Common myeloid progenitor, CD34-positive (primary cell): ENCODE measurements at regions not wholly inside any gene's neighbourhood (a gene's known extent, or its start where the extent isn't known, plus 50 kb on each side); places are given as distances from the start of the nearest gene placed in this dataset.

Experiments
- CTCF ChIA-PET: fragments of 350-600 bp; sonication (Branson Sonifier 250); formaldehyde crosslinking; loops from one replicate; lab custom pipeline; 2021; ENCODE audit warnings: antibody characterized with exemption; lab: Charles Lee
- POLR2A ChIA-PET: fragments of 350-600 bp; sonication (Branson Sonifier 250); formaldehyde crosslinking; loops from one replicate; lab custom pipeline; 2021; ENCODE audit warnings: antibody characterized with exemption; lab: Charles Lee
- DNase-seq, 3 donors: peaks; one replicate each; pipeline versions ENCODE4 v3.0.0 to v3.0.0-alpha.2; 2013
- H3K27ac ChIP-seq, 2 experiments: 1 replicate in 1 of 2; 2 replicates in 1 of 2; pipeline ENCODE4 v1.7.0; 2013; ENCODE audit warnings: inconsistent platforms in 2 of 2, low read length in 2 of 2, mild to moderate bottlenecking in 2 of 2, low read depth in 1 of 2, moderate library complexity in 1 of 2; ENCODE audit not compliant: severe bottlenecking in 2 of 2, insufficient read depth in 1 of 2, poor library complexity in 1 of 2
- H3K27me3 ChIP-seq, 5 experiments: replicated peaks in 2 of 5; 1 replicate in 3 of 5; 2 replicates in 2 of 5; pipeline versions ENCODE4 v1.6.1 to v1.7.0; 2013; ENCODE audit warnings: low read length in 4 of 5, mild to moderate bottlenecking in 2 of 5, moderate library complexity in 2 of 5, inconsistent platforms in 1 of 5; ENCODE audit not compliant: insufficient read depth in 5 of 5, control insufficient read depth in 4 of 5
- H3K36me3 ChIP-seq, 4 experiments: 1 replicate in 2 of 4; 2 replicates in 2 of 4; pipeline versions ENCODE4 v1.6.1 to v1.7.0; 2013; ENCODE audit warnings: low read length in 3 of 4, control low read depth in 1 of 4, mild to moderate bottlenecking in 1 of 4; ENCODE audit not compliant: control insufficient read depth in 4 of 4, insufficient read depth in 4 of 4
- H3K4me1 ChIP-seq, 4 experiments: 1 replicate in 3 of 4; 2 replicates in 1 of 4; pipeline versions ENCODE4 v1.6.1 to v1.7.1; 2013; ENCODE audit warnings: low read length in 3 of 4, mild to moderate bottlenecking in 3 of 4, control low read depth in 1 of 4, inconsistent platforms in 1 of 4, moderate library complexity in 1 of 4; ENCODE audit not compliant: control insufficient read depth in 4 of 4, insufficient read depth in 4 of 4; ENCODE audit errors: control extremely low read depth in 1 of 4
- H3K4me3 ChIP-seq, 7 experiments: 1 replicate in 4 of 7; 2 replicates in 3 of 7; pipeline versions ENCODE4 v1.5.1 to v1.7.0; 2013; ENCODE audit warnings: mild to moderate bottlenecking in 7 of 7, low read length in 6 of 7, moderate library complexity in 6 of 7, inconsistent platforms in 2 of 7, low read depth in 2 of 7, control low read depth in 1 of 7; ENCODE audit not compliant: insufficient read depth in 4 of 7, control insufficient read depth in 1 of 7; ENCODE audit errors: extremely low read depth in 1 of 7
- H3K9me3 ChIP-seq, 5 experiments: 1 replicate in 4 of 5; 2 replicates in 1 of 5; pipeline versions ENCODE4 v1.6.1 to v1.7.1; 2013; ENCODE audit warnings: low read length in 4 of 5, mild to moderate bottlenecking in 2 of 5, inconsistent platforms in 1 of 5, low read depth in 1 of 5, moderate library complexity in 1 of 5; ENCODE audit not compliant: control insufficient read depth in 4 of 5, insufficient read depth in 2 of 5; ENCODE audit errors: control extremely low read depth in 1 of 5
- WGBS: methylation state at CpG from one replicate; pipeline ENCODE4 v1.1.5; 2013; ENCODE audit not compliant: insufficient coverage; 5-methylcytosine and 5-hydroxymethylcytosine counted together

DNA sequence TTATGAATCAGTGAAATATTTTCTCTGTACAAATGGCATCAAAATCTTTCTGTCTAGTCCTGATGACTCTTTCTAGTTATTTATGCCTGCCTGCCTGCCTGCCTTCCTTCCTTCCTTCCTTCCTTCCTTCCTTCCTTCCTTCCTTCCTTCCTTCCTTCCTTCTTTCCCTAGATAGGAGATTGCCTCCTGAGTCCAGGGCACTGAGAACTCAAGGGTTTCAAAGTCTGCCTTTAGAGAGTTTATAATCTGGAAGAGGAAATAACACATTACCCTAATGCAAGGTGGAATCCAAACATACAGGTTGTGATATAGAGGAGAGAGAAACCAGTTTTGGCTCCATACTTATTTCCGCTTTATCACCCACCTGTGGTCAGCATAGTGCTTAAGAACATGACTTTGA lies 98.1 kb upstream of the SERPINE2 start:
- Histone ChIP-seq H3K27me3 (peaks cover 0 to 5% (median 0%) of the 10 kb centered on the region in 5 experiments), H3K27ac (no peak overlapping the region), H3K4me3 (no peak overlapping the region), H3K9me3 (no peaks in the 10 kb centered on the region), H3K36me3 (no peaks in the 10 kb centered on the region), H3K4me1 (no peaks in the 10 kb centered on the region)
- WGBS, result no CpG with 5 or more reads among the region's 1 CpG
- DNase-seq, result no peak
- POLR2A ChIA-PET, result no interaction called here
- CTCF ChIA-PET, result no interaction called here

DNA sequence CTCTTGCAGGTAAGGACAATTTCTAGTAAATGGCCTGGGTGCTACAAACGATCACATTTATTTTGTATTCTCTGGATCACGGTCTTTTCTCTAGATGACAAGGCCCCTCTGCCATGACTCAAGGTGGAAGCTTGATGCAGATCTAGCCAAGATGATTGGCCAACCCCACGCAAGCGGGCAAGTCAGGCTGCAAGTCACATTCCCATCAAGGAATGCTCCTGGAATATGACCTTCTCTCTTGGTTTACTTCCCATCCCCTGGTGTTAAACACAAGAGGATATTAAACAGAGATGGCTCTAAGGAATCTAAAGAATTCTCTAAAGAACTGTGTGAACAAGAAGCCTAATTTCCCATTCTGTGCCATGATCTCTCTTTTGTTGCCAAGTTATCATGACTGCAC lies 97.3 kb upstream of the SERPINE2 start:
- peaks cover 0 to 5% (median 0%) of the 10 kb centered on the region in 5 experiments for H3K27me3 ChIP-seq
- no peak overlapping the region for H3K27ac ChIP-seq
- H3K36me3 ChIP-seq, result no peaks in the 10 kb centered on the region
- 94% methylated on average over 4 of the region's 4 CpGs for WGBS
- ChIA-PET POLR2A (no interaction called here), CTCF (no interaction called here)
- no peak overlapping the region for H3K4me3 ChIP-seq
- H3K4me1 ChIP-seq, result no peaks in the 10 kb centered on the region
- no peak for DNase-seq
- no peaks in the 10 kb centered on the region for H3K9me3 ChIP-seq

DNA sequence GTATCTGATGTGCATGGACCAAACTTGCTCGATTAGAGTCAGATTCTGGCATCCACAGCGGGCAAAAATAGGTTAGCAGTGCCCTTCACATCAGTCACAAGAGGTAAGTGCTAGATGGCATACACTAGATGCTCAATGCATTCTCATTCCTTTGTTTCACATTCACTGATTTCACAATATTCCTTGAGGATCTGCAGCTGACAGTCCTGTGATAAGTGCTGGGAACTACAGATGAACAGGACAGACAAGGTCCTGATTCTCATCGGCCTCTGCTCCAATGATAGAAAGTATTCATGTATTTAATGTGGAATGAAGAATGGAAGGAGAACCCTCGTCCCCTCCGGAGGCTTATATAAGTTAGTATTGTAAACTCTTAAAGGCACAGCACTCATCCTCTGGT lies 96.8 kb upstream of the SERPINE2 start:
- Histone ChIP-seq H3K4me3 (no peak overlapping the region), H3K4me1 (no peaks in the 10 kb centered on the region), H3K27me3 (peaks cover 0 to 5% (median 0%) of the 10 kb centered on the region in 5 experiments), H3K27ac (no peak overlapping the region), H3K9me3 (no peaks in the 10 kb centered on the region), H3K36me3 (no peaks in the 10 kb centered on the region)
- ChIA-PET POLR2A (no interaction called here), CTCF (interaction anchor here (0.6 kb wide), 1 partner anchor 194 kb away, joined by 3 read pairs; no protein-coding TSS in a partner anchor)
- WGBS, result 90% methylated on average over 4 of the region's 5 CpGs
- DNase-seq, result no peak

DNA sequence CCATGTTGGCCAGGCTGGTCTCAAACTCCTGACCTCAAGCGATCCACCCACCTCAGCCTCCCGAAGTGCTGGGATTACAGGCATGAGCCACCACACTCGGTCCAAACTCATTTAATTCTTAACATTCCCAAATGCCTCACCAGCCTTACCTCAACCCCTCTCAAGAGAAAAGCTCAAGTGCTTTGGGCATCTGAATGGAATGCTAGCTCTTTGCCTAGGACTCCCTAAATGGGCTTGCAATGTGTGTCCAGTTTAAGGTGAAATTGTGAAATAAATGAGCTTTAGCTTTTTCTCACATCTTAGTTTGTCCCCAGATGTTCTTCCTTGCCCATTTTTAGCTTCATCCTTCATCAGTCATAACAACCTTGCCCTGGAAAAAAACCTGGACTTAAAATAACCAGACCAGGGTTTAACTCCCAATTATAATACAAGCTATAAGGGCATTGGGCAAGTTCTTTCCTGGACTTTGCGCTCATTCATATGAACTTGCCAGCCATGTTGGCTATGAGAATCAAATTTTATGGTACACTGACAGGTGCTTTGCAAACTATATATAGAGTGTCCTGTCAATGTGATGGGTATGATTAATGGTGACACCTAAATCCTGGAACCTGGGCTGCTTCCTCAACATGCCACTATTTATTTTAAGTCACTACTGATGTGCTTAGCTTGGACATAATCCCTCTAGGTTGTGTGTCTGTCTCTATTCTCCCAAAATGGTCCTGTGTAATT lies 95.1 kb upstream of the SERPINE2 start:
- no peak overlapping the region for H3K27ac ChIP-seq
- H3K4me3 ChIP-seq, result no peak overlapping the region
- 100% methylated on average over 1 of the region's 4 CpGs for WGBS
- H3K36me3 ChIP-seq, result no peaks in the 10 kb centered on the region
- H3K9me3 ChIP-seq, result no peaks in the 10 kb centered on the region
- no peaks in the 10 kb centered on the region for H3K4me1 ChIP-seq
- H3K27me3 ChIP-seq, result peaks cover 0 to 5% (median 0%) of the 10 kb centered on the region in 5 experiments
- ChIA-PET POLR2A (no interaction called here), CTCF (no interaction called here)
- no peak for DNase-seq

DNA sequence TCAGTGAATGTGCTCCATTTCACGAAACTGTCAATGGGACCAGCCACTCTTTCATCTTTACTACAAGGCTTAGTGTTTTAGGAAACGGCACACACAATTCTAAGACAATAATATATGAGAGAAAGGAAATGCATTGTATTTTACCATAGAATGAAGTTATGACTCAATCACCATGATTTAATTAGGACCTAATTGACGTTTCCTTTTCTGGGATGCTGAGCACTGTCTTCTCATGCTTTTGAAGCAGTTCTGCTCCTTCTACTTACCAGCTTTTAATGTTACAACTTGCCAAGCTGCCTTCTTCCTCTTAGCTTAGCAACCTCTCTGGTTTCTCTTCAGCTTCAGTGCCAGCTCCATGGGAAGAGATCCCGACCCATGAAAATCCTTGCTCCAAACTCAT lies 94.3 kb upstream of the SERPINE2 start:
- H3K9me3 ChIP-seq, result no peaks in the 10 kb centered on the region
- no peaks in the 10 kb centered on the region for H3K36me3 ChIP-seq
- 100% methylated on average over 1 of the region's 4 CpGs for WGBS
- ChIA-PET POLR2A (no interaction called here), CTCF (no interaction called here)
- no peak for DNase-seq
- peaks cover 0 to 5% (median 0%) of the 10 kb centered on the region in 5 experiments for H3K27me3 ChIP-seq
- H3K4me3 ChIP-seq, result no peak overlapping the region
- H3K4me1 ChIP-seq, result peaks cover 0 to 3% (median 0%) of the 10 kb centered on the region in 4 experiments
- no peak overlapping the region for H3K27ac ChIP-seq

DNA sequence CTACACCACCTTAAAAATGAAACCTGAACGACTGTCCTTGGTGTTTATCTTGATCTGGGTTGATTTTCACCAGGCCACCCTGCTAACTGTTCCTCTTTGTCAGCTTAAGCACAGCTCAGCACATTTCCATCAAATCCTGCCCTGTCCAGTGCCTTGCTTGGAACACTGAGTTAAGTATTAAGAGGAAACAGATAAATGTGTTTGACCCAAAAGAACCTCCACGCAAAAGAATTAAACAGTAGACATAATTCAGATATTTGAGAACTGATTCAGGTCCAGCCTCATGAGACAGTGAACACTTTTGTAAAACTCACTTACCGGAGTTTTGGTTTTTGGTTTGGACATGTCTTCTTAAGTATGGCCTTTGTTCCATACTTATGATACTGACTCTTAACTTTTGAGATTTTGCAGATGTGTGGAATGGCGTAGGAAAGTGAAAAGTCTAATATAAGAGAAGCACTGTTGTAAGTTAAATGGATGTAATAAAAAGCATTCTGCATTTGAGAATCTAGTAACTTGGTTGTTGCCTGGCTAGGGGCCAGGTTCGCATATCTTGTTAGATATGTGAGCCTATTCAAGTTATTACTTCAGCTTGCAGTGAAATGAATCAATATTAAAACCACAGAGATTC lies 88.9 kb upstream of the SERPINE2 start:
- Histone ChIP-seq H3K4me1 (peaks cover 0 to 3% (median 0%) of the 10 kb centered on the region in 4 experiments), H3K36me3 (no peaks in the 10 kb centered on the region), H3K9me3 (peaks cover 0 to 2% (median 0%) of the 10 kb centered on the region in 5 experiments), H3K4me3 (no peak overlapping the region), H3K27me3 (peaks cover 0 to 4% (median 0%) of the 10 kb centered on the region in 5 experiments), H3K27ac (no peak overlapping the region)
- WGBS, result 60% methylated on average over 2 of the region's 5 CpGs
- POLR2A ChIA-PET, result no interaction called here
- CTCF ChIA-PET, result interaction anchor here (1.9 kb wide), 1 partner anchor 134 kb away, joined by 4 read pairs; no protein-coding TSS in a partner anchor
- no peak for DNase-seq

DNA sequence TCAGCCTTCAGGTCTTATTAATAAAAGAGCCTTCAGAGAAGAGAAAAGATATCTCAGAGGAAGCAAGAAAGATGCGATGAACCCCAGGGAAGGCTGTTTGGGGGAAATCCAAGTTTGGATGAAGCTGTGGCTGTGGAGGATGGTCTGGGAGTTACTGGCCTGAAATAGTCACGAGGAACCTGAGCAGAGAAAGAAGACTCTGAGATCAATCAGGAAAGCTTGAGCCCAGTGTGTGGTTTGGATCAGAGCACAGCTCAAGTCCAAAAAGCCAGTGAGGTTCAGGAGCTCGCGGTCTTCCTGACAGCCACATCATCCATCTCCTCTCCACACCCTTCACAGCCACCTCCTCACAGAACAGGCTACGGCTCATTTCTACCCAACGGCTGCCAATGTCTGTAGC lies 87.4 kb upstream of the SERPINE2 start:
- DNase-seq, result no peak
- Histone ChIP-seq H3K27me3 (no peaks in the 10 kb centered on the region), H3K4me1 (peaks cover 0 to 3% (median 0%) of the 10 kb centered on the region in 4 experiments), H3K27ac (no peak overlapping the region), H3K36me3 (no peaks in the 10 kb centered on the region), H3K4me3 (no peak overlapping the region), H3K9me3 (peaks cover 0 to 2% (median 0%) of the 10 kb centered on the region in 5 experiments)
- ChIA-PET POLR2A (no interaction called here), CTCF (no interaction called here)
- WGBS, result 97% methylated on average over 4 of the region's 6 CpGs
